ENCODE measurements at regions not wholly inside any gene's neighbourhood (a gene's known extent, or its start where the extent isn't known, plus 50 kb on each side); places are given as distances from the start of the nearest gene placed in this dataset.

DNA sequence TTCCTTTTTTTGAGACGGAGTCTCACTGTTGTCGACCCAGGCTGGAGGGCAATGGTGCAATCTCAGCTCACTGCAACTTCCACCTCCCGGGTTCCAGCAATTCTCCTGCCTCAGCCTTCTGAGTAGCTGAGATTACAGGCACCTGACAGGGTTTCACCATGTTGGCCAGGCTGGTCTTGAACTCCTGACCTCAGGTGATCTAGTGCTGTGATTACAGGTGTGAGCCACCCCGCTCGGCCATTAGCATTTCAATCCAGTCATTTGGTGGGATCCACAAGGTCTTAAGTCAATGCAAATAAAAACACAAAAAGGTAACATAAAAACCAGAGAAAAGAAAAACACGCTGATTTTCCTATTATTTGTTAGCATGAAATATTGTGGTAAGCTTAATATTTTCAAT, 1227.2 kb upstream of the TENM4 start:
- TF ChIP-seq, protein P1, sequence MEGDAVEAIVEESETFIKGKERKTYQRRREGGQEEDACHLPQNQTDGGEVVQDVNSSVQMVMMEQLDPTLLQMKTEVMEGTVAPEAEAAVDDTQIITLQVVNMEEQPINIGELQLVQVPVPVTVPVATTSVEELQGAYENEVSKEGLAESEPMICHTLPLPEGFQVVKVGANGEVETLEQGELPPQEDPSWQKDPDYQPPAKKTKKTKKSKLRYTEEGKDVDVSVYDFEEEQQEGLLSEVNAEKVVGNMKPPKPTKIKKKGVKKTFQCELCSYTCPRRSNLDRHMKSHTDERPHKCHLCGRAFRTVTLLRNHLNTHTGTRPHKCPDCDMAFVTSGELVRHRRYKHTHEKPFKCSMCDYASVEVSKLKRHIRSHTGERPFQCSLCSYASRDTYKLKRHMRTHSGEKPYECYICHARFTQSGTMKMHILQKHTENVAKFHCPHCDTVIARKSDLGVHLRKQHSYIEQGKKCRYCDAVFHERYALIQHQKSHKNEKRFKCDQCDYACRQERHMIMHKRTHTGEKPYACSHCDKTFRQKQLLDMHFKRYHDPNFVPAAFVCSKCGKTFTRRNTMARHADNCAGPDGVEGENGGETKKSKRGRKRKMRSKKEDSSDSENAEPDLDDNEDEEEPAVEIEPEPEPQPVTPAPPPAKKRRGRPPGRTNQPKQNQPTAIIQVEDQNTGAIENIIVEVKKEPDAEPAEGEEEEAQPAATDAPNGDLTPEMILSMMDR (IDR thresholded peaks at IDR 0.05; ENCODE audit: unreplicated experiment): no peak
- no peak for DNase-seq (ENCODE audit: low spot score, unreplicated experiment)
- Mint-ChIP-seq H3K4me1 (ENCODE audit: low read depth) (no peaks in the 10 kb centered on the region), H3K4me3 (ENCODE audit: low read depth) (no peak overlapping the region), H3K27me3 (no peaks in the 10 kb centered on the region), H3K36me3 (ENCODE audit: insufficient read depth) (no peaks in the 10 kb centered on the region), H3K9me3 (ENCODE audit: low read depth) (no peaks in the 10 kb centered on the region), H3K27ac (no peak overlapping the region)

DNA sequence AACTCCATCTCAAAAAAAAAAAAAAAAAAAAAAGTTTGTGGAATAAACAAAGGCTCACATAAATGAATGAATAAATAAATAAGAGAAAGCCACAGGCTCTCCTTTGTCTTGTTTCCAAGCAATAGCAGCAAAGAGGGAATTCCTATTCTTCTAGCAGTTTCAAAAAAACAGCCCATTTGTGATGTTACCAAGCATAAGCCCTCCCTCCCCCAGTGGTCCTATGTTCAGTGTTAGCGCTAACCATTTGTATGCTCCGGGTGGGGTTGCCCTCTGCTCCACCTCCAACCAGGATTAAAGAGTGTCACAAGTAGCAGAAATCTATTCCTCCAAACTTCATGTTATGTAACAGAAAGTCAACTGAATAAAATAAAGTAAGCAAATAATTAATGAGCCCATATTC, 1215.0 kb upstream of the TENM4 start:
- Mint-ChIP-seq H3K4me1 (ENCODE audit: low read depth) (peaks cover 4% of the 10 kb centered on the region), H3K27me3 (no peaks in the 10 kb centered on the region), H3K36me3 (ENCODE audit: insufficient read depth) (no peaks in the 10 kb centered on the region), H3K9me3 (ENCODE audit: low read depth) (peaks cover 11% of the 10 kb centered on the region), H3K27ac (no peak overlapping the region), H3K4me3 (ENCODE audit: low read depth) (no peak overlapping the region)
- TF ChIP-seq, protein P1 (IDR thresholded peaks at IDR 0.05; ENCODE audit: unreplicated experiment): no peak
- no peak for DNase-seq (ENCODE audit: low spot score, unreplicated experiment)

DNA sequence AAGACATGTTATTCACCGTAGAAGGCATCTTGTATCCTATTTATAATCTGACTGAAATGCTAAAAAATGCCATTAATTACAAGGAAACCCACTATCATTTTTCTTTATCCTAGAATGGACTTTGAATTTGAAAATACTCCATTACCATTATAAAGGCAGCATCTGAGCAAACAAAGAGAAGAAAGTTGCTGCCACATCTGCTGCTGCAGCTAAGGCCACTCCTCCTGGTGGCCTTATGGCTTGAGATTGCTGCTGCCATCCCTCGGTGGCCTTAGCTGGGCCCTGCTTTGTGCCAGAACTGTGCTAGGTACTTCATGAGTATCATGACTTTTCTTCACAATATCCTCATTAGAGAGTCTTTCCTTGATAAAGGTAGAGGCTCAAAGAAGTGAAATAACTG, 1210.1 kb upstream of the TENM4 start:
- Mint-ChIP-seq H3K9me3 (ENCODE audit: low read depth) (peaks cover 11% of the 10 kb centered on the region), H3K4me3 (ENCODE audit: low read depth) (no peak overlapping the region), H3K36me3 (ENCODE audit: insufficient read depth) (no peaks in the 10 kb centered on the region), H3K27ac (no peak overlapping the region), H3K27me3 (peaks cover 6% of the 10 kb centered on the region), H3K4me1 (ENCODE audit: low read depth) (peaks cover 4% of the 10 kb centered on the region)
- no peak for DNase-seq (ENCODE audit: low spot score, unreplicated experiment)
- TF ChIP-seq, protein P1 (IDR thresholded peaks at IDR 0.05; ENCODE audit: unreplicated experiment): no peak

DNA sequence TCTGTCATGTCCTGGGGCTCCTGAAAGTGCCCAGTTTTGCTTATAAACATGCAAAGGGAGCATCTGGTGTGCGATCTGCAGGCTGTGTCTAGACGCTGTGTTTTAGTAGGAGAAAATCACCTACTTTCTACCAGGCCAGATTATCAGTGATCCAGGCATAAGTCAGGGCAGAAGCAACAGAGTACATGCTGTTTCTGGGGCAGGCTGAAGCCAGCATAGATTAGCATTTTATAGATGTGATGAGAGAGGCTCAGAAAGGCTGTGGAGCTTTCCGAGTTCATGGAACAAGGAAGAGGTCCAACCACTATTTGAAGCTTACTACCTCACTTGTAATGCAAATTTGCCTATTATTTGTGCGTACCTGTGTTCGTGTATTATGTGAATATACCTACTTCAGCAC, 1208.4 kb upstream of the TENM4 start:
- Mint-ChIP-seq H3K9me3 (ENCODE audit: low read depth) (peaks cover 10% of the 10 kb centered on the region), H3K4me3 (ENCODE audit: low read depth) (no peak overlapping the region), H3K4me1 (ENCODE audit: low read depth) (peaks cover 4% of the 10 kb centered on the region), H3K36me3 (ENCODE audit: insufficient read depth) (no peaks in the 10 kb centered on the region), H3K27me3 (peaks cover 6% of the 10 kb centered on the region), H3K27ac (no peak overlapping the region)
- no peak for DNase-seq (ENCODE audit: low spot score, unreplicated experiment)
- TF ChIP-seq, protein P1 (IDR thresholded peaks at IDR 0.05; ENCODE audit: unreplicated experiment): no peak

DNA sequence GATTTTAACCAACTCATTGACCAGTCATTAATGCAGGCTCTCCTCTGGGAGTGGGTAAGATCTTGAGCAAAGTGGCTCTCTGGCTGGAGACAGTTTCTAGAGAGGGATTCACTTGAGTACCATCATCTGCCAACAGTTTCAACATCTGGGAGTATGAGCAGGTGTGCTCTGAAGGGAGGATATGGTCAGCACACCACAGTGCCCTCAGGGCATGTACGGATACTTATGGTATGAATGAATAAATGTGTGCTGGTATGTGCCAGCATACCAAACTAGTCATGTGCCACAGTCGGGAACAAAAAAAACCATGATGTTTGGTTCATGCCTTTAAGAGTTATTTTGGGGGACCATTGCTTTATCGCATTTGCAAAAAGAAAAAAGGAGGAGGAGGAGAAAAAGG, 1197.5 kb upstream of the TENM4 start:
- H3K36me3 Mint-ChIP-seq (ENCODE audit: insufficient read depth): no peaks in the 10 kb centered on the region
- peaks cover 2% of the 10 kb centered on the region for H3K9me3 Mint-ChIP-seq (ENCODE audit: low read depth)
- no peak overlapping the region for H3K4me3 Mint-ChIP-seq (ENCODE audit: low read depth)
- H3K27me3 Mint-ChIP-seq: no peaks in the 10 kb centered on the region
- H3K27ac Mint-ChIP-seq: no peak overlapping the region
- TF ChIP-seq, protein P1 (IDR thresholded peaks at IDR 0.05; ENCODE audit: unreplicated experiment): no peak
- DNase-seq (ENCODE audit: low spot score, unreplicated experiment): no peak
- H3K4me1 Mint-ChIP-seq (ENCODE audit: low read depth): peaks cover 3% of the 10 kb centered on the region

Measured in progenitor cell of endocrine pancreas (in vitro differentiated cells).